Loucy (cell line): ENCODE measurements at regions not wholly inside any gene's neighbourhood (a gene's known extent, or its start where the extent isn't known, plus 50 kb on each side); places are given as distances from the start of the nearest gene placed in this dataset.

Experiments used
- H2AFZ ChIP-seq: fragments of 200-600 bp; sonication (generic); 2 replicates; pipeline ENCODE4 v1.6.0; 2016; ENCODE audit warnings: antibody characterized with exemption, mild to moderate bottlenecking, low read length, moderate library complexity
- H3F3A ChIP-seq: fragments of 200-600 bp; 2 replicates; pipeline ENCODE4 v1.6.0; 2016; ENCODE audit warnings: antibody characterized with exemption, low read depth, mild to moderate bottlenecking
- H3K27me3 ChIP-seq: fragments of 200-600 bp; sonication (generic); 2 replicates; pipeline ENCODE4 v1.6.1; 2014; ENCODE audit warnings: low read length, mild to moderate bottlenecking; ENCODE audit not compliant: insufficient read depth, poor library complexity, severe bottlenecking
- H3K36me3 ChIP-seq: fragments of 200-600 bp; sonication (generic); 2 replicates; pipeline ENCODE4 v1.6.1; 2016; ENCODE audit warnings: low read length; ENCODE audit not compliant: insufficient read depth
- H3K4me1 ChIP-seq: fragments of 200-600 bp; sonication (generic); 2 replicates; pipeline ENCODE4 v1.5.1; 2014; ENCODE audit warnings: low read length, mild to moderate bottlenecking; ENCODE audit not compliant: insufficient read depth, poor library complexity, severe bottlenecking
- H3K4me2 ChIP-seq: fragments of 200-600 bp; sonication (generic); 2 replicates; pipeline ENCODE4 v1.6.0; 2014; ENCODE audit warnings: antibody characterized with exemption, low read length, low read depth, mild to moderate bottlenecking; ENCODE audit not compliant: poor library complexity, severe bottlenecking
- H3K4me3 ChIP-seq: fragments of 200-600 bp; sonication (generic); 2 replicates; pipeline ENCODE4 v1.5.1; 2014; ENCODE audit warnings: low read length, mild to moderate bottlenecking, mixed read lengths; ENCODE audit not compliant: poor library complexity, severe bottlenecking
- H3K79me2 ChIP-seq: fragments of 200-600 bp; sonication (generic); 2 replicates; pipeline ENCODE4 v1.6.1; 2014; ENCODE audit warnings: low read length; ENCODE audit not compliant: insufficient read depth
- H3K9ac ChIP-seq: fragments of 200-600 bp; sonication (generic); 2 replicates; pipeline ENCODE4 v1.6.0; 2014; ENCODE audit warnings: mild to moderate bottlenecking, low read depth, low read length, moderate library complexity; ENCODE audit not compliant: poor library complexity, severe bottlenecking
- H3K9me2 ChIP-seq: fragments of 200-600 bp; sonication (generic); replicated peaks from 2 replicates; pipeline ENCODE4 v1.6.1; 2016; ENCODE audit warnings: low read depth, low read length, mixed read lengths
- H3K9me3 ChIP-seq: fragments of 200-600 bp; sonication (generic); 2 replicates; pipeline ENCODE4 v1.6.1; 2014; ENCODE audit warnings: mild to moderate bottlenecking, antibody characterized with exemption, low read length, low read depth; ENCODE audit not compliant: insufficient read depth
- H4K20me1 ChIP-seq: fragments of 200-600 bp; sonication (generic); 2 replicates; pipeline ENCODE4 v1.6.0; 2014; ENCODE audit warnings: antibody characterized with exemption, low read length, mild to moderate bottlenecking; ENCODE audit not compliant: insufficient read depth, poor library complexity, severe bottlenecking
- CTCF ChIP-seq: fragments of 200-600 bp; sonication (generic); conservative IDR thresholded peaks from 2 replicates; pipeline ENCODE4 v1.5.1; 2014; ENCODE audit warnings: mild to moderate bottlenecking, antibody characterized with exemption, low read length
- EZH2phosphoT487 ChIP-seq: fragments of 200-600 bp; IDR thresholded peaks from 2 replicates; pipeline ENCODE4 v1.6.1; 2018; ENCODE audit warnings: antibody characterized with exemption, mild to moderate bottlenecking, moderate library complexity, borderline replicate concordance

GRCh38 chr2:241940329-241940728, 70.8 kb downstream of the RTP5 start:
- TF ChIP-seq CTCF, result peak; percentile 84
- TF ChIP-seq EZH2phosphoT487, result no peak
- no peak overlapping the region for H2AFZ ChIP-seq

GRCh38 chr2:241941691-241942301, 72.3 kb downstream of the RTP5 start:
- Histone ChIP-seq H3K4me1 (peaks cover 33% of the 10 kb centered on the region), H4K20me1 (no peaks in the 10 kb centered on the region), H3K9ac (peak overlapping the region; percentile 54), H3K4me2 (peak overlapping the region; percentile 71), H3K9me2 (no peaks in the 10 kb centered on the region), H3K36me3 (no peaks in the 10 kb centered on the region), H3F3A (peaks cover 10% of the 10 kb centered on the region), H3K79me2 (no peaks in the 10 kb centered on the region), H3K4me3 (peak overlapping the region; percentile 56), H3K27me3 (no peaks in the 10 kb centered on the region), H3K9me3 (no peaks in the 10 kb centered on the region), H2AFZ (peak overlapping the region; percentile 48; the same call in 1 of the 2 replicates)
- no peak for TF ChIP-seq CTCF
- TF ChIP-seq EZH2phosphoT487, result no peak

More at GRCh38 chr2:241940329-241940728, 70.8 kb downstream of the RTP5 start:
- Histone ChIP-seq H3K9me3 (no peaks in the 10 kb centered on the region), H3K36me3 (no peaks in the 10 kb centered on the region), H3K79me2 (no peaks in the 10 kb centered on the region), H4K20me1 (no peaks in the 10 kb centered on the region), H3K9ac (no peak overlapping the region), H3K4me3 (no peak overlapping the region), H3K4me1 (peaks cover 36% of the 10 kb centered on the region), H3K9me2 (no peaks in the 10 kb centered on the region), H3K27me3 (no peaks in the 10 kb centered on the region), H3K4me2 (peak overlapping the region; percentile 71), H3F3A (peaks cover 10% of the 10 kb centered on the region)

GRCh38 chr2:241942416-241943208, 73.1 kb downstream of the RTP5 start:
- Histone ChIP-seq H3K36me3 (no peaks in the 10 kb centered on the region), H3K9me3 (no peaks in the 10 kb centered on the region), H3K9me2 (no peaks in the 10 kb centered on the region), H3K4me3 (no peak overlapping the region), H2AFZ (no peak overlapping the region), H4K20me1 (no peaks in the 10 kb centered on the region), H3K9ac (peak overlapping the region; percentile 39), H3K27me3 (no peaks in the 10 kb centered on the region), H3F3A (peaks cover 10% of the 10 kb centered on the region), H3K4me1 (peaks cover 33% of the 10 kb centered on the region), H3K79me2 (no peaks in the 10 kb centered on the region), H3K4me2 (peak overlapping the region; percentile 71)
- TF ChIP-seq EZH2phosphoT487 (no peak), CTCF (no peak)
